HG03064 (cell line): ENCODE measurements at regions not wholly inside any gene's neighbourhood (a gene's known extent, or its start where the extent isn't known, plus 50 kb on each side); places are given as distances from the start of the nearest gene placed in this dataset.

Experiments
- ATAC-seq: cut with Tn5 transposase; IDR thresholded peaks from one replicate; pipeline ENCODE4 v1.9.1; 2021; ENCODE audit warnings: low read depth; ENCODE audit not compliant: unreplicated experiment

DNA sequence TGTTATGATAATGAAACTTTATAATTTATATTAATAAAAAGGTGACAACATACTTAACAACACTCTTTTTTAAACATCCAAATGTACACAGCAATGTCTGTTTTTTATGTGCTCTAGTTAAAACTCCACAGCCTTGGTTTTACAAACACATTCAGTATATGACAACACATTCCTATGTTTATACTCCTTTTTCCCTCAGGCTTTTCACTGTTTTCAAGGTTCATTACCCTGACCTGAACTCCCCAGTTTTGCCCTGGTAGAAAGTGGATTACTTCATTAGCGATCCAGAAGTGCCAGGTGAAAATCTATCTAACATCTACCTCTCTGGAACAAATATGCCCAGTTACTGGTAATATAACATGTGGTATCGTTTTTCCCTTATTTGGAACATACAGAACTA is 340.2 kb upstream of the DDHD1 start:
- no peak for ATAC-seq

DNA sequence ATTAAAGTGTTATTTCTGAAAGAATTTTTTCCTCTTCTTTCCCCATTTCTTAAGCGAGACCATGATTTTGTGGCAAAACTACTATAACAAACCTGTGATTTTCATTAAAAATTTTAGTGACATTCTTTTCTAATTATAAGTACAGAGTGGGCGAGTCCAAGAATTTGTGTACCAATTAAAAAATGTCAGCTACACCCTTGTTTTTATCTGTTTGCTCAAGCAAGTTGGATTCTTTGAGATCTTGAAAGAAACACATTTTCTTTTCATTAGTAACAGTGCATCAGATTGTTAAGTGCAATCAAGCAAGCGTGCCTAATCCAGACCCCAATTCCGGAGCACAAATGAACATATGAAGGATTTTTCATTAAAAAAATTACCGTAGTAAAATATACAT is 338.8 kb upstream of the DDHD1 start:
- no peak for ATAC-seq

DNA sequence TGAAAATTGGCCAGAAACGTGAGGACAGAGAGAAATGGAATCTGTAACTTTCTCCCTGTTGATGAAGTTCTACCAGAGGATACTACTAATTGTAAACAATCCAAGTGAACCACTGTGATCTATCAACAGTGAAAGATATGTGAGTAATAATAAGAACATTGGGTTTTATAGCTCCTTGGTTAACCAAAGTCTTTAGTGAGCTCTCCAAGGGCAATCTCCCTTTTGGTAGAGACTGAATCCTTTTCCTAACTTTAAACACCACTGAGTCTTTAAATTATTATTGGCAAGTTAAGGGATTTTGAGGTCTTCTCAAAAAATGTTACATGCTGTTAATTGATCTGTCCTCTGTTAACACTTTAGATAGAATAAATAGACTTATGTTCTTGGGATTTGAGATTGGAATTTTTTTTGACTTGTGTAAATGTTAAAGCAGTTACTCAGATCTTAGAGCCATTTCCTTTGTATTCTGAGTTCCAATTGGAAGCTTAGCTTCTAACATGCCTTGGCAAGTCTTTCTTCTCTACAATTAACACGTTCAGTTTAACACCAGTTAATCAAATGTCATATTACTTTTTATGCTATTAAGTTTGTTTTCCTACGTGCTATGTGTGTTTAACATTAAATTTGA is 338.2 kb upstream of the DDHD1 start:
- ATAC-seq, result no peak

DNA sequence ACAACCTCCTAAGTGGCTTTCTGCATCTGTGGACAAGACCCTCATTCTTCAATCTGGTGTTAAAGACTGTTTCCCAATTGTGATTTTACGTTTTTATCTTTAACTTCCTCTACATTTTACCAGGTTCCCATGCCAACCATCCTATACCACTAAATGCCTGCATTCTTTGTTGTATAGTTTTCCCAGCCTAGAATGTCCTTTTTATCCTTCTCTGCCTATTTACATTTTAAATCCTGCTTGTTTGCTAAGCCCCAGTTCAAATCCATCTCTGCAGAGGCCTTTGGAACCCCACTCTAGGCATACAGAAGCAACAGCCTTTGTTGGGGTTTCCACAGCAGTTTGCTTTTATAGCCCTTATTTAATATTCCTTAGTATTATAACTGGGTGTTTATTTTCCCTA is 325.1 kb upstream of the DDHD1 start:
- no peak for ATAC-seq

DNA sequence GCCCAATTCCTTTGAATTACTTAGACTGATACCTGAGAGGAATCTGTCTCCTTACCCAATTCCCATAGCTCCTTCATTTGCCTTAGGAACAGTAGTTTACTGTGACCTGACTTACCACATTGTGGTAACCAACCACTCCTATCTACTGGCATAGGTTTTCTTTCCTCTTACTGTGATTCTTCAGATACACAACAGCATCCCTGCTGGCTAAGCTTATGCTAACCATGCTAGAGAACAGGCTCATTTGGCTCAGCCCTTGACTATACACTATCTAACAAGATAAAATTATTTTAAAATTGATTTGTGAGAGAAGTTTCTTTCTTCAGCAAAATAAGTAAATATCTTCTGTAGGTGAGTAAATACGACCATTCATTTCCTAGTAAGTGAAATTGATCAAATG is 320.4 kb upstream of the DDHD1 start:
- no peak for ATAC-seq

DNA sequence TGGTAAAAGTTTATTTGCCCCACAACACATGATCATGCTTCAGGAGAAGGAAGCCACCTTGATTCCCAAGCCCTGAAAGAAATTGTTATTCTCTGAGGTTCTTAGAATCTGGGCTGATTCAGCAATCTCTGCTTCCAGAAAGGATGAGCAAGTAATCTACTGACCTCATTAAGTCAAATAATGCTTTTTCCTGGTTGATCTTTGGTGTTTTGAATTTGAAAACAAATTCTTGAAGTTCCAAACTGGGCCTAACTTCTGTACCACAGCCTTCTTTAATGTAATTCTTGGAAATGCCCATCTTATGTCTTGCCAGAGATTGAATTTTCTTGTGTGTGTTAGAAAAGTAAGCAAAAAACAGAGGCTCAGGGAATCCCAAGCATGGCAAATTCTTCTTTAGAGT is 319.2 kb upstream of the DDHD1 start:
- no peak for ATAC-seq

DNA sequence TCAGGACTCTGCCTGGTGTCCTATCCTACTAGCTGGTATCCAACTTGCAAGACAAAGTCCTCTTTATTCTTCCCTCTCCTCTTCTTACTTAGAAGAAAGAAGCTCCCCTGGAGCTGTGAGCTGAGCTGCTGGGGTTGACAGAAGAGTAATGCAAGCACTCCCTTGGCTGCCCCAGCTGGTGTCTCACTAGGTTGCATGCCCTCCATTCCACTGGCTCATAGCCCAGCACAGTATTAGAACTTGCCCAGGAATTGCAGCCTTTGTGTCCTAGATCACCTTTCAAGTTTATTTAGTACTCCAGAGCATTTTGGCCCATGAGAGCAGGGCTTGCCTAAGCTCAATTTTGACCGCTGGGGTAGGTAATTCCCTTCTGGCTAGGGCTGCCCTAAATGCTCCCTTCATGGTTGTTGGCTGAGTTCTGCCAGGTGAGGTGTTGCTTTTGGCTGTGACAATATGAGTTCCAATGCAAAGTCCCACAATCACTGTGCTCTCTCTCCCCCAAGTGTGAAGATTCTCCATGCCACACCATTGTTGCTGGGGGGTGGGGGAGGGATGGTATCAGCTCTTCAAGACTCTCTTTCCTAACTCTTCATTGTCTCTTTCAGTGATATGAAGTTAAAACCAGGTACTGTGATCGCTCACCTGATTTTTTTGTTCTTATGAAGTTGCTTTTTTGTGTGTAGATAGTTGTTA is 317.4 kb upstream of the DDHD1 start:
- ATAC-seq, result no peak

DNA sequence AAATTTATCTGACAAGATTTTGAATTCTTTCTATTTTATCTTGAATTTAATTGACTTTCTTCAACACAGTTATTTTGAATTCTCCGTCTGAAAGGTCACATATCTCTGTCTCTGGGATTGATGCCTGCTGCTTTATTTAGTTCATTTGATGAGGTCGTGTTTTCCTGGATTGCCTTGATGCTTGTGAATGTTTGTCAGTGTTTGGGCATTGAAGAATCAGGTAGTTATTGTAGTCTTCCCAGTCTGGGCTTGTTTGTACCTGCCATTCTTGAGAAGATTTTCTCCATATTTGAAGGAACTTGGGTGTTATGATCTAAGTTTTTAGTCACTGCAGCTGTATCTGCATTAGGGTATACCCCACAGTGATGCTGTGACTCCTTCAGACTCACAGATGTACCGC is 315.8 kb upstream of the DDHD1 start:
- ATAC-seq, result no peak

DNA sequence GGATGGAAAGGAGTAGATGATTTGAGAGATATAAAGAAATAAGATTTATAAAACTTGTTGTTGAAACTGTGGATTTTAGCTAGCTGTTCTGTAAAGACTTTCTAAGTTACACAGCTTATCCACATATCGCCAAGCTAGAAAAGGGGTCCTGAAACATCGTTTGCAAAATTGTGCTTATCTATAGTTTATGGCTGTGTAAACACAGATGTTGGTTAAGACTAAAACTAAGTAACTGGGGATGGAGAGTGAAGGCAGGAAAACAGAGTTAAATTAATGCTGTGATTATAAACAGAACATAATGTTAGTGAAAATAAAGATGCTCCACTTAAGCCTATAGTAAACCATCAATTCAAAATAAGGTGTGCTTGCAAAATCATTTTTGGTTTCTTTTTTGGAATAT is 311.3 kb upstream of the DDHD1 start:
- ATAC-seq, result no peak

DNA sequence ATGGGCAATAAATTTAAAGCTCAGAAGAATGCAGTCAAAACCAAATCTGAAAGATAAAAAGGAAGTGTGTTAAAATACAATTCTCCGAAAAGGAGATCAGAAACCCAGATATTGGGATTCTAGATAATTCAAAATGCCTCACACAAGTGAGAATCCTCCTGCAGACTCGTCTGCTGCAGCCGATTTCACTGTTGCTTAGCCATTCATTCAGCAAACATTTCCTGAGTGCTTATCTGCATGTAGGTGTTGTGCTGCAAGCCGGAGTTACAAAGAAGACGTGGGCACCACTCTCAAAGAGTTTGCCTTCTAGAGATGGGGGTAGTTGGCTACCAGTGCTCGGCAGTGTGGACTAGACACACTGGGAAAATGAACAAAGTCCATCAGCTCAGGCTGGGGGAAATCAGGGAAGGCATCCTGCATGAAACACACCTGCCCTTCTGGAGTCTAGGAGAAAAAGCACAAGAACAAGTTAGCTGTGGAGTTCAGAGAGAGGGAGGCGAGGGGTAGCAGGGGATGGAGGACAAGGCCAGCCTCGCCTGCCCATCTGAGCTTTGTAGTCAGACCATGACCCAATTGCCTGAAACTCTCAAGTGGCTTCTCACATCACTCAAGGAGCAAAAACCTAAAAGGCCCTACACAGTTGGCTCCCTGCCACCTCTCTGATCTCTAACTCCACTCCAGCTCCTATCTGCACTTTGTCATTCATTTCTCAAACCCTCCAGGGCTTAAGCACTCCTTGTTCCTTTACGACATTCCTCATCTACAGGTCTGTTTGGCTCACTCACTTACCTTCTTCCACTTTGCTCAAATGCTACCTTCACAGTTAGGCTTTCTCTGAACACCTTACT is 310.0 kb upstream of the DDHD1 start:
- ATAC-seq, result no peak

DNA sequence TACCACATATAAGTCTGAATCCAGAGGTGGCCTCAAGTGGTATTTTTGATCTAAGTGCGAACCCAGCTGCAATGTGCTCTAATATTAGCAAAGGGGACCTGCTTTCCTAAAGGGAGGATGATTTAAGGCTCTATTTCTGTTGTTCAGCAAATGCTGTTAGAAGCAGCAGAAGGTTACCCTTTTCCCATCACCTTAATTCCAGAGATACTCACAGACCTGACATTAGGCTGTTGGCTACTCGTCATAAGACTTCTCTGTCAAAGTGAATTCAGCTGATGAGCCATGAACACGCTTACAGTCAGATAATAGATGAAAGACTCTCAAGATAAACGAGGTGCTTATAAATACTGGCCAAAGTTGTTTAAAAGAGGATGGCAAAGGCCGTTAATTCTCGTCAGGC is 308.7 kb upstream of the DDHD1 start:
- ATAC-seq, result no peak

DNA sequence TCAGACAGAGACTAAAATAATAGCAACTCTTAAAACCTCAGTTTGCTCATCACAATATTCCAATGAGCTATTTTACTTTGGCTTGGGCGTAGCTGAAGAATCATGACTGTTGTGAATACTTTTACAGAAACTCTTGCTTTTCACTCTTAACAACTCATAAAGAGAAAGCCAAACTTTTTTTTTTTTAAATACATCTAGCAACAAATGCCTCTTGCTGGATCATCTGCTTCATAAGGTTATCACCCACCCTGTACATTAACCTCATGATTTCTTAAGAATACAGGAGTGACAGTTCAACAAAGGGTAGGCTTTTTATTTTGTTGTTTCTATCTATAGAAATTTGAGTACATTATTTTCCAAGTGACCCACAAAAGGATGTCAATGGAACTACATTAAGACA is 307.4 kb upstream of the DDHD1 start:
- ATAC-seq, result no peak

DNA sequence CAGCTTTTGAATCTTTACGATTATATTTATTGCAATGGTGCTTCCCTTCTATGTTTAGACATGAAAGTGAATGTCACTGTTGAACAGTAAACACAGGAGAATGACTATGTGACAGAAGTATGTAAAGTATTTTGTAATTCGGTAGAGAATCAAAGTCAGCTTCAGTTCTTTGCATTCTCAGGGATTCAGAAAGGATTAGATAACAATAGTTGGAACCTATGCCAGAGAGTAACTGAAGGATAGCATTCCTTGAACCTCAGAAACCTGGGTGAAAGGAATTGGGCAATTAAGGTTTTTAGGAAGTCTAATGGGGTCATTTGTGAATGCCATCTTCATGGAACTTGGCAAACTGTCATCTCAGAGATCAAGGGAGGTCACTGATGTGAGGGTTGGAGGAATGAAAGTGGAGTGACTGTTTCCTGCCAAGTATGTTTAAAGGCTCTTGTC is 305.3 kb upstream of the DDHD1 start:
- no peak for ATAC-seq

DNA sequence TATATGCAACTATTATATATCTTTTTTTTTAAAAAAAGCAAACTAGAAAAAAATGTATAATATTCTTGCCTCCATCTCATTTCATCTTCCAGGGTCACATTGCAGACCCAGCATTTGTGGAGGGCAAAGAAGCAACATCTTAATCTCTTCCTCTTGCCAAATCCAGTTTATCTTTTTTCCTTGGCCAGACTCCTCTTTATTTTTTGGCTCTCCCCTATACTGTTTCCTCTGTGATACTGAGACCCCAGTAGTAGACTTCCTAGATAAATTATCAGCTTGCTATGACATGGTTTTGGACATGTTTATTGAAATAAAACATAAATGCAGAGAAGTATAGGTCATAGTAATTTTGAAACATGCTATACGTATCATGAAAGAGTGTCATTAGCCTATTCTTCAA is 303.8 kb upstream of the DDHD1 start:
- no peak for ATAC-seq

DNA sequence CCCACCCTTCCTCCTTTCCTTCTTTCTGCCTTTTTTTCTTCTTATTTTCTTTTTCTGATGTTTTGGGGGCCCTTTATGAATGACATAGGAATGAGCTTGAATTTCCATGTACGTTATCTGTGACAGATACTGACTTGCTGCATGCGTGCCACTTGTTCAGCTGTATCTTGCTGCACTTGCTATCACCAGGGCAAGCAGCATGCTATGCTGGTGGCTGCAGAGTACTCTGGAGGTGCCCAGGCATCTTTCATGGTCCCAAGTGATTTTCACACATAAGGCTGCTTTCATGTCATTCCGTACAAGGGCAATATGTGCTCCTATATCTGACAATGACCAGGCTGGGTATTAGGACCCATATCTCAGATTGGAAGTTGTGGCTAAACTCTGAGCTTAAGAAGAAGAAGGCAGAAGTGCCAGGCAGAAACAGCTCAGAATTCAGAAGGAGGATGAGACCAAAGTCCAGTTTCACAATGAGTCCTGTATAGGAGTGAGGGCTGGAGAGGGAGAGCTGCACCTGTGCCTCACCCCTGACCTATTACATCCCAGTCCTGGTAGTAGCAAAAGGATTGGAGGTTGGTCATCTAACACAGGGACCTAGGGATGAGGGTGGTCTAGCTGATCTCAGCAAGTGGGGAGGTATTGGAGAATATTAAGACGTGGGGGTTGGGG is 299.0 kb upstream of the DDHD1 start:
- ATAC-seq, result no peak

DNA sequence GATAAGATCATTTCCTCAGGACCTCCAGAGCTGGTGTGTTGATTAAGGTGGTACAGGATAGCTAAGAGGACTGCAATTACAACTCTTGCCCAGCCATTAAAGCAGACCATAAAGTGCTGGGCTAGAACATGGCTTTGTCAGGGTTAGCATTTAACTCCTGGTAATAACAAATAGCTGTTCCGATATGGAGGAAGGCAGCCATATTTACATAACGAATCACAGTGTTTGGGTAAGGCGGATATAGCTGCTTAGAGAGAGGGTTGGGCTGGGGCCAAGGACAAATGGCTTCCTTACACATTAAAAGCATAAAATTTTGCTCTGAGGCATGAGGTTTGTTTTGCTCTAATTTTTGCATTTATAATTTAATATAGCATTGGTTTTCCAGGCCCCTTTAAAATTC is 297.7 kb upstream of the DDHD1 start:
- no peak for ATAC-seq

DNA sequence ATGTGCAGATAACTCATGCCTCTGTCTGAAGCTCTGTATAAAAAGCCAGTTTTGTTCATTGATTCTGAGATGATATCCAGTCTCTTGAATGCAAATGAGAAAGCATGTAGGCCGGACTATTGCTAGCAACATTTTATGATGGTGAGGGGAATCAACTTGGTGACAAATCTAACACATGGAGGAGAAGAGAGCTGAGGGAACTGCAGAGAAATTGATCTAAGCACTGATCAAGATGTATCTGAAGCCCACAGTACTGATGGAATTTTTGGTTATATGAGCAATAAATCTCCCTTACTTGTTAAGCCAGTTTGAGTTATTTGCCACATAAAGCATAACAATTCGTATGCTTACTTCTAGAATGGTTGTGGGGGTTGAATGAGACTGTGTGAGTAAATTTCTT is 295.6 kb upstream of the DDHD1 start:
- ATAC-seq, result no peak

DNA sequence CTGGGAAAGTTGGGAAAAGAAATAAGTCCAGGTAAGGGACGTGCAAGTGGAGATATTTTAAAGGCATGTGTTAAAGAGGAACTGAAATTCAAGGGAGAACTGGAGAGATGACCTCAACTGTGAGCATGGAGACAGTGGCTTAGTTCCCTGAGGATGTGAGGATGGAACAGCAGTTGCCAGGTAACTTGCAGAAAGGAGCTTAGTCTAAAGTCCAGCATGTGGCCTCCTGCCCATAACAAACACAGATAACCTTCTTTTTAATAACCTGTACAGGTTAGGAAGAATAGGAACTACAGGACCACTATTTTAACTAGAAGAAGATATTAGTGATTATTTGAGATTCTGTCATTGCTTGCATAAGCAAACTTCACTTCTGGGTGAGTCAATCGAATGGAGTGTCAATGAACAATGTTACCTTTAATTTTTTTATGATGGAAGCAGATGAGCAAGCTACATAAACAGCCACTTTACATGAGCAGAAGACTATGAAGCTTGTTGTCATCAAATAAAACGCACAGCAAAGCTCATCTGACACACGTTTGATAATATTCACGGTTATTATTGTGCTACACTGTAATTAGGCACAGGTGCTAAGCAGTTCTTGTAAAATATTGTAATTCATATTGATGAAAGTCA is 291.7 kb upstream of the DDHD1 start:
- no peak for ATAC-seq

DNA sequence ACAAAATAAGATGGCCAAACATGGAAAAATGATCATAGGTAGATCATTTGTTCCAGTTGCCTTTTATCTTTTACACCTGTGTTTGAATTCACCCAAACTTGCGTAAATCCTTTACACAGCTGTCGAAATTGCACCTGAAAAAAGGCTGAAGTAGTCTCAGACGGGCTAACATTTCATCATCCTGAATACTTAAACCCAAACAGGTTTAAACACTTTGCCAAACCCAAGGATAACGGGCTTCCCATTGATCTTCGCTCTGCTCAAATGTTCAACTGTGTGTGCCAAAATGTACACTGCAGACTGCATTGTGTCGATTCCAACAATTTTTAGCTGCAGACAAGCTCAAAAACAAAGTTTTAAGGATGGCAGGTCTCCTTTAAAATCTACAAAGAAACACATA is 288.7 kb upstream of the DDHD1 start:
- no peak for ATAC-seq

DNA sequence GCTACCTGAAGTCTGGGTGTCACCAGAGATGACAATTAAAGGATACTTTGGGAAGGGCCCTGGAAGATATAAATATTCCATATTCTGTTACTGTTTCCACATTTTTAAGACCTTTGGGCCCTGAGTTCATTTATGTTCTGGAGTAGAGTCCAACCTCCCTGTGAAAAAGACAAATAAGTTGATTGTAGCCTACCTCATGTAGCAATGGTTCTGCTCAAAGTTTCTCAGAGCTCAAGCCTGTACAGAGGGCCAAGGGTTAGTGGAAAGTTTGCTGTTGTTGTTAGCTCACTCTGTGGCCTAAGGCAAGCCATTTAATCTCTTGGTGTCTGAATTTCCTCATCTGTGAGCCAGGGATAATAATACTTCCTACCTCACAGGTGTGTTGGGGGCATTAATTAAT is 284.7 kb upstream of the DDHD1 start:
- ATAC-seq, result no peak

DNA sequence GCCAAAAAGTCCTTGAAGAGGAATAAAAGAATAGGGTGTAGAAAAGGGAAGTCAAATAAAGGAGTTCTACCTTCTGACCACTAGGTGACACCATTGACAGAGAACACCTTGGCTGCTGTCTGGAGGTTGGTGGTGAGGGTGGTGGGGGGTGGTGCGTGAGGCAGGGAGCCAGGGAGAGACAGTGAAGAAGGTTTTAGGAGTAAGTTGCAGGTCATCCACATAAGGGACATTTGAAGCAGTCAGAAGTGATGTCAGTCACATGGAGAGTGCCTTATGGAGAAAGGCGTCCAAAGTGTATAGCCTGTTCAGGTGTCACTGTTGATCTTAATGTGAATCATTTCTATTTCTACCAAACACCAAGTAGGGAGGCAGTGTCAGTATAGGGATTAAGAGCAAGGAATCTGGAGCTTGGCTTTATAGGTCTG is 279.3 kb upstream of the DDHD1 start:
- ATAC-seq, result no peak
